GM12873 (cell line): ENCODE measurements at regions not wholly inside any gene's neighbourhood (a gene's known extent, or its start where the extent isn't known, plus 50 kb on each side); places are given as distances from the start of the nearest gene placed in this dataset.

Source experiments
- CTCF ChIP-seq: IDR thresholded peaks from 2 replicates; pipeline ENCODE4 v1.5.1; 2012; ENCODE audit warnings: low read depth, mild to moderate bottlenecking, moderate library complexity, low read length, control low read depth; ENCODE audit not compliant: insufficient read depth; ENCODE audit errors: missing control alignments

DNA sequence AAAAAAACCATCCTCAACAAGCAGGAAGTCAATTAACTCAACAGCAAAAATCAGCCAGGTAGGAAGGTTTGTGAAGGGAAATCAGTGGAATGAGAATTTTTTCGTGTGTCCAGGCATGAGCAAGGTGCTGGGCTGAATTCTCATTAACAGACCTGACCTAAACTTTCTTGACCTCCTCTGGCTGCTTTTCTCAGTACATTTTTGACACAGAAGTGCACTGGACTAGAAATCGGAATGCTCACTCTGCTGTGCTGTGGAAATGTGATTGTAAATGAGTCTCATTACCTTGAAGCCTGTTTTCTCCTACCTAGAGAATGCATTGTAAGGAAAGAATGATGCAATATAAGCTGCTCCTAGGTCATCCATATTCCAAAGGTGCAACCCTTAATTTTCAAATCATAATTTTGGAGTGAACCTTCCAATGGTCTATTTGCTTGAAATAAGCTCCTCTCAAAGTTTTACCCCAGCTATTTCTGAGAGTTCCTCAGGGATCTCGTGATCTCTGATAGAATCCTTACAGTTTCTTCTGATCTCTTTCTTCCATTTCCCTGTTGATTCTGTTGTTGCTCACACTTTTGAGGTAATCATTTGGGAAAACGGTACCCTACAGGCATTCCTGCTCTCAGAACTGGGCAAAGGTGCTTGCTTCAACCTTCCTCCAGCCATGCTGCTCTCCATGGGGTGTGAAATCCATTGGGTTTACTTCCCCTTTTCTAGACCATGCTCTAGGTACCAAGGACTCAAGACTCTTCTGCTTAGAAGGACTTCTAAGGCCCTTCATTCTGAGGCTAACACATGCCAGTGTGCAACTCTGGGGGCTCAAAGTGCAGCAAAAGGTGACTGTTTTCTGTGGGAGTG, 104.9 kb upstream of the ITPRID2 start:
- TF ChIP-seq CTCF: no peak

GRCh38 chr2:181787310-181788048, 104.1 kb upstream of the ITPRID2 start:
- no peak for TF ChIP-seq CTCF

DNA sequence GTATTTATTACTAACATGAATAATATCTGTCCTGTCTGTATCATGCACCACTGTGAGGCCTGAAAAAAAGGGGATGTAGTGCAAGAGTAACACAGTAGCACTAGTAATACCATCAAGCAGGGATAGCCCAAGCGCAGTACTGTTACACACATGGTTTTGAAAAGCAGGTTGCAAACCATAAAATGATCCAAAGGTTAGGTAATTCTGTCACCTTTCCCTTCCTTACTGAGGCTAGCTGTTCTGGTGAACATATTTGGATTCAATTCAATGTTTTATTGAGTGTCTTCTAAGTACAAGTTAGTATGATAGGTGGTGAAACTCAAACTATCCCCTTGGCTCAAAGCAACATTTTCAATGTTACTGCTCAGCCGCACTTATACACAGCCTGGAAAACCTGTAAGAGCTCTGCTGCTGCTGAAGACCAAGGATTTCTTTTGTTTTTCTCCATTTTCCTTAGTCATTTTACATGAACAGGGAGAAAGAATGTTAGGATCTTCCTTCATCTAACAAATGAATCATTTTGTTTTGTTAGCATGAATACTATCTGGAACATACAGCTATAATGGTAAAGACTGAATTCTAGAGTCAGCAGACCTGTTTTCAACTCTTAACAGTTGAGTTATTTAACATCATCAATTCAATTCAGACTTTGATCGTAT, 102.5 kb upstream of the ITPRID2 start:
- no peak for TF ChIP-seq CTCF

- TF ChIP-seq CTCF: no peak
Observed at GRCh38 chr2:181789827-181790448, 101.6 kb upstream of the ITPRID2 start.

DNA sequence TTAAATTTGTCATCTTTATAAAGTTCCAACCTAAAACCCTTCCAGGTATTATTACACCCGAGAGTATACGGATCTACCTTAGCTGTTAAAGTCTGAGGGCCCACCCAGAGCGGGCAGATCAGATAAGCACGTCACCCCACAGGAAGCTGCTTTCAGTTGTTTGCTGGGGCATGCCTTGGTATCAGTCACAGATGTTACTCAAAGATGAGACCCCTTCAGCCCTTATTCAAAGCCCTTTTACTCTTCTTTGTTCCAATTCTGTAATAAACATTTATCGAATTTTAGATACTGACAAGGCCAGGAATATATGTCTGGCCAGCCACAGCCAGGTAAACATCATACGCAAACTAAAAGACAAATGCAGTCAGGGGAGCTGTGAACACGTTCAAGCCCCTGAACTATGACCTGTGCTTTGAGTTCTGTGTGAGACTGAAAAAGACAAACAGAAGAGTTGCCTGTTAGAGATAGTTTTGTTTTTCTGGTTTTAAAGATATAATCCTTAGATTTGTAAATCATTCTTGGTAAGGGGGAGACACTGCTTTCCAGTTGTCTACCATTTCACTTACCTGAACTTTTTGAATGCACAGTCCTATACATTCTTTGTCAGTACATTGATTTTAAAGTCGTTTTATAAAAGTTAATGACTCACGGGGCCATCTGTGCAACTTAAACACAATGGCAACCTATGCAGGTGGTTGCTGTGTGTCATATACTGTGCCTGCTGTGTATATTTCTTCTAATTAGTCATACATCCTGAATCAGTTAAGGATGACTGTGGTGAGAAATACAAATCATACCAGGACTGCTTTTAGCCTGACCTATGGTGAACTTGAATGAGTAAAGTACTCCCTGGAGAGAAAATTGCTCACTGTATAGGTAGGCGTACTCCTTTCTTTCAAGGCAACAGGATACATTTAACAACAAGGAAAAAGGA, 100.5 kb upstream of the ITPRID2 start:
- TF ChIP-seq CTCF: no peak

GRCh38 chr2:181792906-181793305, 98.6 kb upstream of the ITPRID2 start:
- TF ChIP-seq CTCF: no peak
